Neural cell (in vitro differentiated cells): ENCODE measurements at regions not wholly inside any gene's neighbourhood (a gene's known extent, or its start where the extent isn't known, plus 50 kb on each side); places are given as distances from the start of the nearest gene placed in this dataset.

Experiments used
- H2AFZ ChIP-seq: fragments of 200-600, 300-800 bp; sonication (generic), shearing (Covaris generic); 2 replicates; pipeline ENCODE4 v1.6.0; 2014; ENCODE audit warnings: low read depth, mild to moderate bottlenecking, antibody characterized with exemption, low read length, moderate library complexity
- H3F3A ChIP-seq: fragments of 200-600 bp; shearing (Covaris generic); 2 replicates; pipeline ENCODE4 v1.6.1; 2016; ENCODE audit warnings: mild to moderate bottlenecking, moderate library complexity, mixed read lengths, antibody characterized with exemption, low read length; ENCODE audit not compliant: insufficient read depth, poor library complexity, severe bottlenecking
- H3K27ac ChIP-seq: fragments of 200-600, 300-800 bp; sonication (generic), shearing (Covaris generic); 2 replicates; pipeline ENCODE4 v1.5.1; 2014; ENCODE audit warnings: mild to moderate bottlenecking, low read length, moderate library complexity
- H3K27me3 ChIP-seq: fragments of 300-800, 200-600 bp; sonication (generic), shearing (Covaris generic); 2 replicates; pipeline ENCODE4 v1.6.0; 2014; ENCODE audit warnings: mild to moderate bottlenecking, low read depth, low read length, moderate library complexity; ENCODE audit not compliant: insufficient read depth
- H3K36me3 ChIP-seq: fragments of 300-800, 200-600 bp; sonication (generic), shearing (Covaris generic); 2 replicates; pipeline ENCODE4 v1.5.1; 2014; ENCODE audit warnings: mild to moderate bottlenecking, antibody characterized with exemption, low read length, moderate library complexity; ENCODE audit not compliant: insufficient read depth
- H3K4me2 ChIP-seq: fragments of 300-800, 200-600 bp; sonication (generic), shearing (Covaris generic); 2 replicates; pipeline ENCODE4 v1.6.0; 2014; ENCODE audit warnings: mild to moderate bottlenecking, low read length
- H3K4me3 ChIP-seq: fragments of 300-800, 200-600 bp; sonication (generic), shearing (Covaris generic); 2 replicates; pipeline ENCODE4 v1.5.1; 2014; ENCODE audit warnings: mild to moderate bottlenecking, low read length, moderate library complexity
- H3K79me2 ChIP-seq: fragments of 200-600 bp; shearing (Covaris generic); replicated peaks from 2 replicates; pipeline ENCODE4 v1.6.0; 2014; ENCODE audit warnings: mild to moderate bottlenecking, low read length, moderate library complexity; ENCODE audit not compliant: insufficient read depth
- H3K9ac ChIP-seq: fragments of 300-800, 200-600 bp; sonication (generic), shearing (Covaris generic); 2 replicates; pipeline ENCODE4 v1.6.1; 2016; ENCODE audit warnings: mild to moderate bottlenecking, low read length, mixed read lengths
- H3K9me2 ChIP-seq: fragments of 200-600 bp; shearing (Covaris generic); 2 replicates; pipeline ENCODE4 v1.6.1; 2016; ENCODE audit warnings: mild to moderate bottlenecking, low read length, mixed read lengths; ENCODE audit not compliant: insufficient read depth
- H3K9me3 ChIP-seq: fragments of 200-600, 300-800 bp; sonication (generic), shearing (Covaris generic); 2 replicates; pipeline ENCODE4 v1.6.1; 2016; ENCODE audit warnings: mild to moderate bottlenecking, mixed run types, low read length, moderate library complexity, mixed read lengths
- H4K20me1 ChIP-seq: fragments of 200-600 bp; shearing (Covaris generic); 2 replicates; pipeline ENCODE4 v1.6.1; 2016; ENCODE audit warnings: mild to moderate bottlenecking, mixed run types; ENCODE audit not compliant: insufficient read depth
- EP300 ChIP-seq: fragments of 450-650 bp; conservative IDR thresholded peaks from 2 replicates; pipeline ENCODE4 v1.6.1; 2014; ENCODE audit warnings: antibody characterized with exemption, mild to moderate bottlenecking, moderate library complexity; ENCODE audit not compliant: poor library complexity, severe bottlenecking
- EZH2 ChIP-seq: fragments of 200-600, 300-800 bp; shearing (Covaris generic), sonication (generic); IDR thresholded peaks from 2 replicates; pipeline ENCODE4 v1.6.1; 2014; ENCODE audit warnings: antibody characterized with exemption, low read length, borderline replicate concordance, mild to moderate bottlenecking; ENCODE audit not compliant: insufficient read depth, poor library complexity, severe bottlenecking
- MXI1 ChIP-seq: fragments of 450-650 bp; conservative IDR thresholded peaks from 2 replicates; pipeline ENCODE4 v1.6.1; 2014; ENCODE audit warnings: antibody characterized with exemption, mild to moderate bottlenecking; ENCODE audit not compliant: poor library complexity, severe bottlenecking
- POLR2AphosphoS5 ChIP-seq: IDR thresholded peaks from 2 replicates; pipeline ENCODE4 v1.6.1; 2012
- RAD21 ChIP-seq: fragments of 450-650 bp; conservative IDR thresholded peaks from 2 replicates; pipeline ENCODE4 v1.6.1; 2014; ENCODE audit warnings: antibody characterized with exemption, mild to moderate bottlenecking, moderate library complexity
- SMC3 ChIP-seq: fragments of 450-650 bp; conservative IDR thresholded peaks from 2 replicates; pipeline ENCODE4 v1.6.1; 2014; ENCODE audit warnings: antibody characterized with exemption, mild to moderate bottlenecking, moderate library complexity; ENCODE audit not compliant: poor library complexity
- TAF1 ChIP-seq: IDR thresholded peaks from 2 replicates; pipeline ENCODE4 v1.6.1; 2012; ENCODE audit warnings: low read depth
- TF ChIP-seq, protein P1 (sequence below): fragments of 450-650 bp; IDR thresholded peaks from 2 replicates; pipeline ENCODE4 v1.5.1; 2014; ENCODE audit warnings: antibody characterized with exemption, mild to moderate bottlenecking, moderate library complexity; ENCODE audit not compliant: poor library complexity, severe bottlenecking
- TF ChIP-seq, protein P2 (sequence below): IDR thresholded peaks from 2 replicates; pipeline ENCODE4 v1.6.1; 2012; ENCODE audit warnings: borderline replicate concordance

- TF ChIP-seq RAD21 (no peak), EP300 (no peak), SMC3 (no peak), MXI1 (no peak), TAF1 (no peak), EZH2 (no peak), POLR2AphosphoS5 (no peak)
- TF ChIP-seq, protein P1, sequence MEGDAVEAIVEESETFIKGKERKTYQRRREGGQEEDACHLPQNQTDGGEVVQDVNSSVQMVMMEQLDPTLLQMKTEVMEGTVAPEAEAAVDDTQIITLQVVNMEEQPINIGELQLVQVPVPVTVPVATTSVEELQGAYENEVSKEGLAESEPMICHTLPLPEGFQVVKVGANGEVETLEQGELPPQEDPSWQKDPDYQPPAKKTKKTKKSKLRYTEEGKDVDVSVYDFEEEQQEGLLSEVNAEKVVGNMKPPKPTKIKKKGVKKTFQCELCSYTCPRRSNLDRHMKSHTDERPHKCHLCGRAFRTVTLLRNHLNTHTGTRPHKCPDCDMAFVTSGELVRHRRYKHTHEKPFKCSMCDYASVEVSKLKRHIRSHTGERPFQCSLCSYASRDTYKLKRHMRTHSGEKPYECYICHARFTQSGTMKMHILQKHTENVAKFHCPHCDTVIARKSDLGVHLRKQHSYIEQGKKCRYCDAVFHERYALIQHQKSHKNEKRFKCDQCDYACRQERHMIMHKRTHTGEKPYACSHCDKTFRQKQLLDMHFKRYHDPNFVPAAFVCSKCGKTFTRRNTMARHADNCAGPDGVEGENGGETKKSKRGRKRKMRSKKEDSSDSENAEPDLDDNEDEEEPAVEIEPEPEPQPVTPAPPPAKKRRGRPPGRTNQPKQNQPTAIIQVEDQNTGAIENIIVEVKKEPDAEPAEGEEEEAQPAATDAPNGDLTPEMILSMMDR = no peak
- TF ChIP-seq, protein P2, sequence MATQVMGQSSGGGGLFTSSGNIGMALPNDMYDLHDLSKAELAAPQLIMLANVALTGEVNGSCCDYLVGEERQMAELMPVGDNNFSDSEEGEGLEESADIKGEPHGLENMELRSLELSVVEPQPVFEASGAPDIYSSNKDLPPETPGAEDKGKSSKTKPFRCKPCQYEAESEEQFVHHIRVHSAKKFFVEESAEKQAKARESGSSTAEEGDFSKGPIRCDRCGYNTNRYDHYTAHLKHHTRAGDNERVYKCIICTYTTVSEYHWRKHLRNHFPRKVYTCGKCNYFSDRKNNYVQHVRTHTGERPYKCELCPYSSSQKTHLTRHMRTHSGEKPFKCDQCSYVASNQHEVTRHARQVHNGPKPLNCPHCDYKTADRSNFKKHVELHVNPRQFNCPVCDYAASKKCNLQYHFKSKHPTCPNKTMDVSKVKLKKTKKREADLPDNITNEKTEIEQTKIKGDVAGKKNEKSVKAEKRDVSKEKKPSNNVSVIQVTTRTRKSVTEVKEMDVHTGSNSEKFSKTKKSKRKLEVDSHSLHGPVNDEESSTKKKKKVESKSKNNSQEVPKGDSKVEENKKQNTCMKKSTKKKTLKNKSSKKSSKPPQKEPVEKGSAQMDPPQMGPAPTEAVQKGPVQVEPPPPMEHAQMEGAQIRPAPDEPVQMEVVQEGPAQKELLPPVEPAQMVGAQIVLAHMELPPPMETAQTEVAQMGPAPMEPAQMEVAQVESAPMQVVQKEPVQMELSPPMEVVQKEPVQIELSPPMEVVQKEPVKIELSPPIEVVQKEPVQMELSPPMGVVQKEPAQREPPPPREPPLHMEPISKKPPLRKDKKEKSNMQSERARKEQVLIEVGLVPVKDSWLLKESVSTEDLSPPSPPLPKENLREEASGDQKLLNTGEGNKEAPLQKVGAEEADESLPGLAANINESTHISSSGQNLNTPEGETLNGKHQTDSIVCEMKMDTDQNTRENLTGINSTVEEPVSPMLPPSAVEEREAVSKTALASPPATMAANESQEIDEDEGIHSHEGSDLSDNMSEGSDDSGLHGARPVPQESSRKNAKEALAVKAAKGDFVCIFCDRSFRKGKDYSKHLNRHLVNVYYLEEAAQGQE = no peak
- H4K20me1 ChIP-seq = no peaks in the 10 kb centered on the region
- no peak overlapping the region for H2AFZ ChIP-seq
- H3K27ac ChIP-seq = no peak overlapping the region
- no peak overlapping the region for H3K9ac ChIP-seq
- no peaks in the 10 kb centered on the region for H3F3A ChIP-seq
- no peaks in the 10 kb centered on the region for H3K9me3 ChIP-seq
- no peaks in the 10 kb centered on the region for H3K27me3 ChIP-seq
- H3K4me2 ChIP-seq = no peak overlapping the region
- no peaks in the 10 kb centered on the region for H3K36me3 ChIP-seq
- H3K79me2 ChIP-seq = no peaks in the 10 kb centered on the region
- H3K4me3 ChIP-seq = no peak overlapping the region
- no peaks in the 10 kb centered on the region for H3K9me2 ChIP-seq
These were observed 209.6 kb downstream of the BRD1 start for GRCh38 chr22:49617866-49618676.

DNA sequence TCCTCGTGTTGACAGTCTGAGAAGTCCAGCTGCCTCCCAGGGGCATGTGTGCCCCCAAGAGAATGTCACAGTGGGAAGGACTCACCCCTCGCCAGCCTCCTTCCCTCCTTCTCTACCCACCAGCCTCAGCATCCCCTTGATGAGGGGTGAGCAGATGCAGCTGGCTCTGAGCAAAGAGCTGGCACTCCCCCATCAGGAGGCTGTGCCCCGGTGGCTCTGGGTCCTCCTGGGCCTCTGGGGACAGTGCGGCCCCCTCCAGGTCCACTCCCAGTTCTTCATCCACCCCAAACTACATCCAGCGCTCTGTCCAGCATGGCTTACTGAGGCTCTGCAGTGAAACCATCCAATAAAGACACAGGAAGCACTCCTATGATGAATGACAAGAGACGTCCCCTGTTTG lies 210.4 kb downstream of the BRD1 start:
- no peak overlapping the region for H3K27ac ChIP-seq
- no peaks in the 10 kb centered on the region for H3K27me3 ChIP-seq
- no peak overlapping the region for H3K4me3 ChIP-seq
- no peaks in the 10 kb centered on the region for H4K20me1 ChIP-seq
- H3K9ac ChIP-seq = no peak overlapping the region
- no peak overlapping the region for H2AFZ ChIP-seq
- TF ChIP-seq EZH2 (no peak), RAD21 (no peak), POLR2AphosphoS5 (no peak), TAF1 (no peak), EP300 (no peak), SMC3 (no peak), MXI1 (no peak)
- TF ChIP-seq, protein P2 = no peak
- TF ChIP-seq, protein P1 = no peak
- no peaks in the 10 kb centered on the region for H3K9me2 ChIP-seq
- no peak overlapping the region for H3K4me2 ChIP-seq
- H3F3A ChIP-seq = no peaks in the 10 kb centered on the region
- H3K36me3 ChIP-seq = no peaks in the 10 kb centered on the region
- no peaks in the 10 kb centered on the region for H3K9me3 ChIP-seq
- no peaks in the 10 kb centered on the region for H3K79me2 ChIP-seq
